GM18870 (cell line): ENCODE measurements at regions not wholly inside any gene's neighbourhood (a gene's known extent, or its start where the extent isn't known, plus 50 kb on each side); places are given as distances from the start of the nearest gene placed in this dataset.

Source experiments
- ATAC-seq: cut with Tn5 transposase; IDR thresholded peaks from one replicate; pipeline ENCODE4 v1.9.1; 2021; ENCODE audit warnings: moderate library complexity; ENCODE audit not compliant: unreplicated experiment

DNA sequence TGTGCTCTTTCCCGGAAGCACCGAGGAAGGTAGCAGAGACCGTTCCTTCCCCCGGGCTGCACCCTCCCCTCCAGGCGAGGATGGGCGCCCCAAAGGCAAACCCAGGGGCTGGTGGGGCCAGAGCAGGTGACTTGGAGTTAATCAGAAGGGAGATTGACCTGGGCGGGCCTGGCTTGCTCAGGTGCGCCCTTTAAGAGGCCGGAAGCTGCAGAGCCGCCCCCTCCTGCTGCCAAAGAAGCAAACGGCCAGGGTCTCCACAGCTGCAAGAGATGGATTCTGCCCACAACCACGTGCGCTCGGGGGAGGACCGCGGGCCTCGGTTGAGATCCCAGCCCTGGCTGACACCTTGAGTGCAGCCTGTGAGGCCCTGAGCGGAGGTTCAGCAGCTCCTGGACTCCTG lies 218.2 kb upstream of the NAALADL2 start:
- ATAC-seq, result no peak

DNA sequence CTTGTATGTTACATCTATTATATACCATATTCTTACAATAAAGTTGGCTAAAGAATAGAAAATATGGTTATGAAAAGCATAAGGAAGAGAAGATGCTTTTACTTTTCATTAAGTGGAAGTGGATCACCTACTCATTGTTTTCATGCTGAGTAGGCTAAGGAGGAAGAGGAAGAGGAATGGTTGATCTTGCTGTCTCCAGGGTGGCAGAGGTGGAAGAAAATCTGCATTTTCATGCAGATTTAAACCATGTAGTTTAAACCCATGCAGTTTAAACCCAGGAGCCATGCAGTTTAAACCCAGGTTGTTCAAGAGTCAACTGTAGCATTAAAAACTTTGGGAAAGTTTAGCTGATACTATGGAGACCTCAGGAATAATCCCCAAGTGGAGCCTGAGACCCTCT lies 214.8 kb upstream of the NAALADL2 start:
- no peak for ATAC-seq

DNA sequence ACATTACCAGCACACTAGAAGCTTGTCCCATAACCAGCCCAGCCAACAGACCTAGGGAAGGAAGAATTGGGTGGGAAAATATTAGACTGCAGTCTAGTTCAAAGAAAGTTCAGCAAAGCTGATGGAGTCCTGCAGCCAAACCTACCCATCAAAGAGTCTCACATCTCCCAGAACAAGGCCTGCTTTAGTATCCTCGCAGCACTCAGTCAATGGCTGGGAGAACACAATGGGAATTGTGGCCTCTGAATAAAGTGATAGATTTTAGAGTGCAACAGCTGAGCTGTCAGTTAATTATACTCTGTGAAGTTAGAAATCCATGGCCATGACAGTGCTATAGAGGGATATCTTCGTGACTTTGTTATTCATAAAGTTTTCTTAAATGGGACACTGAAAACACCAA lies 207.2 kb upstream of the NAALADL2 start:
- no peak for ATAC-seq

DNA sequence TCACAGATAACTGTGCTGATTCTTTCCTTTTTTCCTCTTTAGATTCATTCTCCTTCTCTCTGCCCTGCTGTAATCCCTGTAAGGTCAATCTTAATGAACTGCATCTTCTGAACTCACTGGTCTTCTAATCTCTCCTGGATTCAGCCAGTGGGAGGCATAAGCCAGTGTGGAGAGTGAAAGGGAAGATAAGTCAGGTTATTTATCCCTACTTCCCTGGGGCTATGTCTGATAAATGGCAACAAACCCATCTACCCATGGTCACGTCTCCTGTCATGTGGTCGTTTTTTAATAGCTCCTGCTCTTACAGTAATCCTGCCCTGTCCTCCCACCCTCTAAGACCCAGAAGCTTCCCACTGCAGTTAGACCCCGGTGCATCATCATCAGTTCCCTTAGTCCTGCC lies 199.6 kb upstream of the NAALADL2 start:
- no peak for ATAC-seq

DNA sequence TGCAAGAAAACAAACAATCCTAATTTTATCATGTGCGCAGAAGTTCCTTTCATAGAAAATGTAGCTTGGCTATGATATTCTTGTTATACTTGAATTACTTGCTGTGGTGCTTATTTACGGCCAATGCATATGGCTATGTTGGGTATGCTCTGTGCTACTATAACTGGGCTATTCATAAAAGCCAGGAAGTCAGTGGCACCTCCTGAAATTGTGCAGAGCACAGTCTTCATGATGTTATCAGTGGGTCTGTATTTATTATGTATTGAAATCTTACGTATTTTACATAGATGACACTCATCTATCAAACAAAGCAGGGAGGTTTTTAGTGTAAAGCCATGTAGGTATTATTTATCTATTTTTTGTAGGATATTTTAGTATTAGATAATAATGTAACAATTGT lies 196.5 kb upstream of the NAALADL2 start:
- ATAC-seq, result no peak

DNA sequence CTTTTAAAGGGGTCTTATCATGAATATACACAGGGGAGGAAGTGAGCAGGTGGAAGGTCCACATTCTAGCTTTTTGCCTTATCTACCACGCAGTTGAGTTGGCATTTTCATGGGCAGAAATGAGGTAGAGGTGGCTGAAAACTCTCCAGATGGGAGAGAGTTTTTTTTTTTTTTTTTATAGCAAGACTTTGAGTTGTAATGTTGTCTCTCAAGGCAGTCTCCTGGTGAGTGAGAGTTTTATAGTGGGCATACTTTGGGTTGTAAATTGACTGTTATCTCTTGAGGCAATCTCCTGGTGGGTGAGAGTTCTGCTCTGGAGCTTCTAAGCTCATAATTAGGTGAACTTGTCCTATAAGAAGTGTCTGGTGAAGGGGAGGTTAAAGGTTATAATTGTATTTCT lies 191.7 kb upstream of the NAALADL2 start:
- no peak for ATAC-seq

DNA sequence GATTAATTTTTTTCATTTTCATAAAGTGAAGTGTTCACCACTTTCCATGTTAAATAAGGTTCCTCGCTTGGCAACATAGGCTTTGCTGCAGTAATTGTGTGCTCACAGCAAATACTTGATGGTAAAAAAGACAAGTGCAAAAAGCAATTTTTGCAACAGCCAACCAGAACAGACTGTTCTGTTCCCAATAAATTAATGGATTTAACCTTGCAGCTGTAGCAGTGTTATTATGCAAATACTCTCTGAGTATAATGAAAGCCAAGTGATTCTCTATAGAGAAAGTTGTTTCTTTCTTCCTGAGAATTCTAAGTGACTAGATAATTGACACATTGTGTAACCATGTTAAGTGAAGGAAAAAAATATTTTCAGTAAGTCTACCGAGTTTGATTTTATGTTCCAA lies 183.7 kb upstream of the NAALADL2 start:
- ATAC-seq, result no peak

DNA sequence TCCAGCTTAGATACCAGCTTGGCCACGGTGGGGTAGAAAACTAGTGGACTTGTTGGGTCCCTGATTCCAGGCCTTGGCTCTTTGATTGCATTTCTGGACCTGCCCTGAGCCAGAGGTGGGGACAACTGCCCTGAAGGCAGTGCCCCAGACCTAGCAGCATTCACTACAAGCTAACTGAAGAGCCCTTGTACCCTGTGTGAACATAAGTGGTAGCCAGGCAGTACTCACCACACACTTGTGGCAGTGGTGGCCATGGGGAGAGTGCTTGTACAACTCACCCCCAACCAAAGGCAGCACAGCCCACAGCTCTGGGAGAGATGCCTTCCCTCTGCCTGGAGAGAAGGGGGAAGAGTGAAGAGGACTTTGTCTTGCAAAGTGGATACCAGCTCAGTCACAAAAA lies 177.3 kb upstream of the NAALADL2 start:
- no peak for ATAC-seq

GRCh38 chr3:174685796-174686195 lies 173.3 kb upstream of the NAALADL2 start:
- ATAC-seq, result no peak

DNA sequence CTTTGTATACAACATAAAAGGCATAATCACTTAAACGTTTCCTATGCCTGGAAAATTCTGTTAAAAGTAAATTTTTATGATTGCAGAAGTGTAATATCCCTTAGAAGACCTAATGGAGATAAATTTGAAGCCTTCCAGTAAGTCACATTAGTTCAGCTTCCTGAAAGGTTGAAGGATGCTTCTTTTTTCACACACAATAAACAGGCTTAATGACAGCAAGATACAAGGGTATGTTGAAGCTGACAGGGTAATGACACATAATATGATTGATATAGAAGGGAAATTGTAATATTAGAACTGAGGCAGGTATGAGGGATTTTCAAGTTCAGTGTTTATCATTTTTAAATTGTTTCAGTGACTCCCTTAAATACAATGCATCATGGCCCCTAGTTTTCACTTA lies 161.8 kb upstream of the NAALADL2 start:
- ATAC-seq, result no peak

DNA sequence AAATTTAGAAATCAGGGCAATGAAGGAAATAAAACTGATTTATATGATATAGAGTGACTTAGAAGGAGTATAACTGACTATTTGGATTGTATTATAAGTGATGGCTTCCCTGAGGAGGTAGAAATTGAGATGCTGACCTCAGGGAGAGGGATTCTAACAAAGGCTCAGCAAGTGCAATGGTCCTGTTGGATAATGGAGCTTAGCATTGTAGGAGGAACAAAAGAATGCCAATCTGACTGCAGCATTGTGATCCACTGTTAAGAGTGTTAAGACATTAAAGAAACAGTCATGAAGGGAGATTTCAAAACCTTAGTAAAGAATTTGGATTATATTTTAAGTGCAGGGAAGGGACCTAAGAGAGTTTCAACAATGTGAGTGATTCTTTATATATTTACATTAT lies 158.4 kb upstream of the NAALADL2 start:
- no peak for ATAC-seq

DNA sequence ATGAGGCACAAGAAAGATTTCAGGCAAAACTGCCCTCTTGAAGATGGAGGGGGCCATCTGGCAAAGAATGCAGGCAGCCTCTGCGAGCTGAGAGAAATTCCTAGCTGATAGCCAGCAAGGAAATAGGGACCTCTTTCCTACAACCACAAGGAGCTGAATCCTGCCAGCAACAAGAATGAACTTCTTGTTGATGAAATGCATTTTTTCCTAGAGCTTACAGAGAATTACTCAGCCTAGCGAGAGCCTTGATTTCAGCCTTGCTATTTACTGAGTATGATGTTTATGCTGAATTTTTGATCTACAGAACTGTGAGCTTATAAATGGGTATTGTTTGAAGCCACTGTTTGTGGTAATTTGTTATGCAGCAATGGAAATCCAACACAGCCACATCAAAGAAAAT lies 148.5 kb upstream of the NAALADL2 start:
- no peak for ATAC-seq

DNA sequence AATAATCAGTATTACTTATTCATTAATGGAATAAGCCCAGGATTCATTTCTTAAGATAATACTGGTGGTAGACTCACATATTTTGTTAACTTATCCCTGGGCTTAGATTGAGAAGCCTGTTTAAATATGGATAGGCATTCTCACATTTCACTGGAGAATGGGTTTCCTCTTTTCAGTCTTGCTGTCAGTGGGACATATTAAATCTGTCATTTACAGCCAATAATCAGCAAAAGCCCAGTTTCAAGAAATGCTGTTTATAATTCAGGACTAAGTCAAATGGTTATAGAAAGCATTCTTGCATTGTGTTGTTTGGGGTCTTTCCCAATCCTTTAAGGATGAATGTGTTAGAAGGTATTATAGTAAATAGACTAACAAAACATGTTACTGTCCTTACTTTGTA lies 143.7 kb upstream of the NAALADL2 start:
- ATAC-seq, result no peak

DNA sequence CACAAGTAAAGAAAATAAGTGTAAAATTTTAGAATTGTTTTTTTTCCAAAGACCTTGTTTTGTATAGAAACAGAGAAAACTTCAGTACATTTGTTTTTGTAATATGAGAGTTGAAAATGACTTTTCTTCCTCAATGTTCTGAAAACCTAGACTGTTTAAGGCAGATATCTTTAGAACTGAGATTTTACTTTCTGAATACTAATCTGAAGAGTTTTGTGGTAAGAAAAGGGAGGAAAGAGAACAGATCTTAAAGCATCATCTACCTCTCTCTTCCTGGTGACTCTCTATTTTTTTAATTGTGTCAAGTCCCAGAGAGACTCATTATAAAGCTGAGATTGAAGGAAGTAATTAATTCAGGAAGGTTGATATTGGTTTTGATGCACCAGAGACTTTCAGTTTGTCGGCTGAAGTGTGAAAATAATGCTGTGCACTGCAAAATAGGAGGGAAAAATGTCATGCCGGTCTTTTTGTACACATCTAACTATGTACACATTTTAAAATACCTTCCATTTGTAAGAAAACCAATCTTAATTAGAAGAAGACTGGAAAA lies 142.1 kb upstream of the NAALADL2 start:
- ATAC-seq, result no peak

DNA sequence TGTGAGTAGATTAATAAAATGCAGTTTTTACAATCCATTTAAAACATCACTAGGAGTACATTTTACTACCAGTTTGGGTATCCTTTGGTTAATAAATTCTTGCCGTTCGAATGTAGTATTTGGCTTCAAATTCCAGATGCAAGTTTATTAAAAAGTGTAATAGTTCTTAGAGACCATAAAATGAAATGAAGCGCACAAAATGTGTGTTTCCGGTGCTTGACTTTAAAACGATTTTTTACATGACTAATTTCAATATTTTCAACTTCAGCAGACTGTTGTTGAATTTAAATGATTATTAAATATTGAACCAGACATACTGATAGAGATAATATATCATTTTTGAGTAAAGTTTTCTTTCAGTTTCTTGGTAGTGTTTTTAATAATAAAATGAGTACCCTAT lies 138.4 kb upstream of the NAALADL2 start:
- no peak for ATAC-seq

- ATAC-seq, result no peak
Measured at GRCh38 chr3:174725303-174725702, 133.8 kb upstream of the NAALADL2 start.

- ATAC-seq, result no peak
Measured at GRCh38 chr3:174737966-174738365, 121.2 kb upstream of the NAALADL2 start.

DNA sequence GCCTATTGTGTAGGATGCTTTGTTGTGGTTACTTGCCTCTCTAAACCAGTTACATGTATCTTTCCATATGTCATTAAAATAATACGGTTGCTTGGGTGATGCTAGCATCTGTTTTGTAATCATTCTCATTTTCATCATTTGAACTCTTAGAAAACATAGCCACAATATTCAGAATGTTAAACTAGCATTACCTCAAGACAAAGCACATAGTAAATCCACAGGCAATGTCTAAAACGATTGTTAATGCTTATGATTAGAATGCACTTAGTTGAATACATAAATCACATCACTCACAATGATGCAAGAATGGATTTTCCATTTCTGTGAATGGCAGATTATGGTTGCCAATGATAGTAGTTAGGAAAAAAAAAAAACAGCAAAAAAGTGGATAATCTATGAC lies 110.0 kb upstream of the NAALADL2 start:
- no peak for ATAC-seq

DNA sequence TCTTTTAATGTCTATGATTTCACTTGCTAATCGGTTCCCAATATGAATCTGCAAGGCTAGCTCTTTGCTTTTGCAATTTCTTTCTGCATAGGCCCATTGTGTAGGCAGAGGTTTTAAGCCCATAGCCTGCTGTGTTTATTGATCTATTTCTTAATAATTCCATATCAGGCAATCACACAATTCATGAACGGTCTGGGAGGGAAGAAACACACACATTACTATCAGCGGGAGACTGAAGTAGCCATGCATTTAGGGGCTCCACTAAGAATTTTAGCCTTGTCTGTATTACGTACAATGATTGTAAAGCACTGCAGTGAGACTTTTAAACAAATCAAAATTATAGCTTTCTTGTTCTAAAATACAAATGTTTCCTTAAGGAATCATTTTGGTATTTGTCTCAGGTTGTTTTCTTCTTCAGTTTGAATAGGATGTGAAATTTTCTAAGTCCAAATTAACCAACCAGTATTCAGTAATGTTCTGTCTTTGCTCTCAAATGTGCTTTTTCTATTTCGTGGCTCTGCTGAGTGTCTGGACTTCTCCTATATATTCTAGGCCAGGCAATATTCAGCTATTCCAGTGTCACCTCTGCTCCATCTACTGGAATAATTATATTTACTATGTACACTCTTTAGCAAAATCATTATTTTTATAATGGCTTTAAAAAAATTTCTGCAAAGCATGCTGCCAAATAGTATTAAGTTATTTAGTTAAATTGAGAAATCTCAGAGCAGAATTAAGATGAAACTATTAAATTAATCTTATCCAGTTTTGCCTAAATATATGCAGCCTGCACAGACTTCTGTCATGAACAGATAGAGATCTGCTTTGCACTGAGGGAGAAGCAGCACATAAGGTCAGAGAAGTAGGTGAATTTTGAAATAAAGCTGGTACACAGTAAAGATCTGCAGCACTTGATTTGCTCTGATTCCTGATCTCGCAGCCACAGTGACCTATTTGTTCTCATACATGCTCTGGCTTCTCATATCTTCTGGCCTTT lies 103.0 kb upstream of the NAALADL2 start:
- no peak for ATAC-seq

DNA sequence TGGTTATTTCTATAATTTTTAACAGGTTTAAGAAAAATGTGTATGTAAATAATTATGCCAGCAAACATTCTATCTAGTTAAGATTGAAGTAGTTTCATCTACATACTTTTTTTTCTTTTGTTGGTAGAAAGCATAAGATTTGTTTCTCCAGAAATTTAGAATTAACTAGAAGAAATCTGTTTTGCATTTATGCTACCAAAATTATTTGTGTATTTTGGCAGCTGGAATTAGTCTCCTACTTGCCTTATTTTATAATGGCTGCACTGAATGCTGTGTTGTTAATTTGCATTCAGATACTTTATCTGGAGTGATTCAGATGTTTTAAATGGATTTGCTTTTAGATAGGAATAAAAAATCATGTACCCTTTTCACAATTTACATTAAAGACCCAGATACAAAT lies 100.2 kb upstream of the NAALADL2 start:
- ATAC-seq, result no peak

DNA sequence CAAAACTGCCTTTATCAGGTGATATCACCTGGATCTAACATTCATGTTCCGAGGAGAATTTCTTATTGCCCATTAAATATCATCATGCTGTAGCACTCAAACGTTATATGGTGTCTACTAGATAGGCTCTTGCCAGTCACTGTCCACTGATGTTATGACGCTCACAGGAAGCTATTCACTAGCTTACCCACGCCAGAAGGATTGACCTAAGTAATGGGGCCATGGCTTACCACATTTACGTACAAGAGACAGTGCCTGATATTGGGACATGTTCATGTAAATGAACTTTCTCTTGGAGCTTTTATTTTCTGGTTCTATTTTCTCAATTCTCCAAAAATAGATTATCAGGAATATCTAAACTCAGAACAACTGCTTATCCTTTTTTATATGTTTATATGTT lies 91.7 kb upstream of the NAALADL2 start:
- ATAC-seq, result no peak

DNA sequence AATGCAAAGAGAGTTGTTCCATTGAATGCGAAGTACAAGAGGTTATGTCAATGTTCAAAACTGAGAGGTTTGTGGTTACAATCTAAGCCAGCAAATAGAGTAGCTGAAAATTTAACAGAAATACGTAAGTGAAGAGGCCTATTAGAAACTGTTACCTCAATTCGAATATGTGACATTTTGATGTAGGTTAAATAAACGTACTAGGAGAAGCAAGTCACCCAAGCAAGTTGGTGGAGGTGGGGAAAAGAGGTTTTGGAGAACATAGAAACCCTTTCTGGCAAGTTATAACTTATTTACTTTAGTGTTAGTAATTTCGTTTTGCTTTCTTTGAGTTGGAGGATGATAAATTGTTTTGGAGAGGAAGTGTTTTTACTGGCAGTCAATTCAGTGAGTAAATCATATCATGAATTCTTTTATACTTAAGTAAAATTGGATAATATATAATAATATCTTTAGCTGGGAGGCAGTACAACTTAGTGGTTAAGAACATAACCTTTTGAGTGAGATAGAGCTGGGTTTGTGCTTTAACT lies 91.2 kb upstream of the NAALADL2 start:
- ATAC-seq, result no peak
